Osteocyte (in vitro differentiated cells): ENCODE measurements at regions not wholly inside any gene's neighbourhood (a gene's known extent, or its start where the extent isn't known, plus 50 kb on each side); places are given as distances from the start of the nearest gene placed in this dataset.

ENCODE experiments used
- DNase-seq: peaks from one replicate; pipeline ENCODE4 v3.0.0; 2021; ENCODE audit warnings: mixed read lengths; ENCODE audit not compliant: unreplicated experiment; ENCODE audit errors: extremely low spot score
- H3K27ac Mint-ChIP-seq: one replicate; pipeline ENCODE4 v1.8.0; 2021; ENCODE audit warnings: mild to moderate bottlenecking, mixed read lengths; ENCODE audit not compliant: unreplicated experiment
- H3K27me3 Mint-ChIP-seq: one replicate; pipeline ENCODE4 v1.8.0; 2021; ENCODE audit warnings: mixed read lengths; ENCODE audit not compliant: unreplicated experiment
- H3K36me3 Mint-ChIP-seq: one replicate; pipeline ENCODE4 v1.8.0; 2021; ENCODE audit warnings: mixed read lengths; ENCODE audit not compliant: unreplicated experiment
- H3K4me1 Mint-ChIP-seq: one replicate; pipeline ENCODE4 v1.8.0; 2021; ENCODE audit warnings: mixed read lengths; ENCODE audit not compliant: unreplicated experiment
- H3K4me3 Mint-ChIP-seq: one replicate; pipeline ENCODE4 v1.8.0; 2021; ENCODE audit warnings: mild to moderate bottlenecking, moderate library complexity, mixed read lengths; ENCODE audit not compliant: unreplicated experiment
- H3K9me3 Mint-ChIP-seq: one replicate; pipeline ENCODE4 v1.8.0; 2021; ENCODE audit warnings: mixed read lengths; ENCODE audit not compliant: unreplicated experiment
- CTCF ChIP-seq: fragments of 200-600 bp; sonication (generic); IDR thresholded peaks from 2 replicates; pipeline ENCODE4 v1.5.0; 2021; ENCODE audit warnings: antibody characterized with exemption, mild to moderate bottlenecking, moderate library complexity

GRCh38 chr1:190759807-190760206 is 282.1 kb upstream of the BRINP3 start:
- Mint-ChIP-seq H3K9me3 (no peaks in the 10 kb centered on the region), H3K36me3 (no peaks in the 10 kb centered on the region), H3K4me1 (no peaks in the 10 kb centered on the region), H3K27ac (no peak overlapping the region), H3K4me3 (no peak overlapping the region), H3K27me3 (peaks cover 6% of the 10 kb centered on the region)
- TF ChIP-seq CTCF = no peak
- no peak for DNase-seq

GRCh38 chr1:190762325-190762724 is 284.7 kb upstream of the BRINP3 start:
- TF ChIP-seq CTCF = no peak
- Mint-ChIP-seq H3K27ac (no peak overlapping the region), H3K9me3 (no peaks in the 10 kb centered on the region), H3K36me3 (no peaks in the 10 kb centered on the region), H3K4me1 (no peaks in the 10 kb centered on the region), H3K27me3 (peaks cover 4% of the 10 kb centered on the region), H3K4me3 (no peak overlapping the region)
- DNase-seq = no peak

GRCh38 chr1:190792873-190793272 is 315.2 kb upstream of the BRINP3 start:
- no peak overlapping the region for H3K27ac Mint-ChIP-seq
- no peaks in the 10 kb centered on the region for H3K4me1 Mint-ChIP-seq
- peaks cover 4% of the 10 kb centered on the region for H3K9me3 Mint-ChIP-seq
- no peak for TF ChIP-seq CTCF
- H3K36me3 Mint-ChIP-seq = no peaks in the 10 kb centered on the region
- H3K4me3 Mint-ChIP-seq = no peak overlapping the region
- H3K27me3 Mint-ChIP-seq = no peaks in the 10 kb centered on the region
- DNase-seq = no peak

- peaks cover 6% of the 10 kb centered on the region for H3K4me1 Mint-ChIP-seq
- no peak overlapping the region for H3K27ac Mint-ChIP-seq
- H3K9me3 Mint-ChIP-seq = no peaks in the 10 kb centered on the region
- no peak for DNase-seq
- no peak for TF ChIP-seq CTCF
- no peaks in the 10 kb centered on the region for H3K36me3 Mint-ChIP-seq
- peaks cover 5% of the 10 kb centered on the region for H3K27me3 Mint-ChIP-seq
- no peak overlapping the region for H3K4me3 Mint-ChIP-seq
Observed at GRCh38 chr1:190807629-190808028, 330.0 kb upstream of the BRINP3 start.

- H3K4me1 Mint-ChIP-seq = peaks cover 6% of the 10 kb centered on the region
- no peaks in the 10 kb centered on the region for H3K9me3 Mint-ChIP-seq
- H3K27ac Mint-ChIP-seq = no peak overlapping the region
- DNase-seq = no peak
- no peak overlapping the region for H3K4me3 Mint-ChIP-seq
- TF ChIP-seq CTCF = no peak
- no peaks in the 10 kb centered on the region for H3K36me3 Mint-ChIP-seq
- H3K27me3 Mint-ChIP-seq = peaks cover 7% of the 10 kb centered on the region
Observed at GRCh38 chr1:190808035-190808434, 330.4 kb upstream of the BRINP3 start.
